Activated CD8-positive, alpha-beta memory T cell treated with anti-CD3 and anti-CD28 coated beads for 24 hours (primary cell): ENCODE measurements at regions not wholly inside any gene's neighbourhood (a gene's known extent, or its start where the extent isn't known, plus 50 kb on each side); places are given as distances from the start of the nearest gene placed in this dataset.

Experiments used
- DNase-seq: peaks from one replicate; pipeline ENCODE4 v3.0.0-alpha.2; 2020

DNA sequence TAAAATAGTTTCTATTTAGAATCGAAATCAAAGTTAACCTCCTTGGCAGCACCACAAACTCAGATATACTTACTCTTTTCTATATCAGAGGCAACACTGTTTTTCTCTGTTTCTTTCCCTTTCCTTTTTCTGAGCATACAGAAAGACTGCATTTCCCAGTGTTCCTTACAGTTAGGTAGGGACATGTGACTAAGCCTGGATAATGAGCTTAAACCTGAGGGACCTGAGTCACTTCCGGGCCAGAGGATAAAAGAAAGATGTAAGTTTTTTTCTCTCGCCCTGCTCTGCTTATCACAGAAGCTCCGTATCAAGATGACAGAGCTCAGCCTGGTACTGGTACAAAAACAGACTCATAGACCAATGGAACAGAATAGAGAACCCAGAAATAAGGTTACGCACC lies 531.9 kb downstream of the KLF12 start:
- DNase-seq, result no peak

- no peak for DNase-seq
Observed at GRCh38 chr13:73601708-73602107, 532.5 kb downstream of the KLF12 start.

- DNase-seq, result no peak
Observed at GRCh38 chr13:73599232-73600128, 534.7 kb downstream of the KLF12 start.

GRCh38 chr13:73598020-73598712 lies 536.0 kb downstream of the KLF12 start:
- no peak for DNase-seq

DNA sequence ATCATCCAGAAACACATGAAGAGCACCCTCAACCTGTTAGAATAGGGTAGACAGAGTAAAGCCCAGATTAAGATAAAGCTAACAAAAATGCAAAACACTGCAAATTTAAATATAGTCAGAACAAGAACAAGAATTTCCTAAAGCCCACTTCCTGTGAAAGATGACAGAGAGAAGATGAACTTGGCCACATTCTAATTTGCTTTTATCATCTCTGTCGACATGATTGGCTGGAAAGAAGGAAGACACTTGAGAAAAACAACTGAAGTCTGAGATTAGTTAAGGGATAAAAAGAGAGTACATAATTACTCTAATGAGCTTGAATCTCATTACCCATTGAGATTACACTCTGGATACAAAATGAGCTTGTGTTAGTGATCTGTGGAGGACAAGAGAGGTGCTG lies 537.6 kb downstream of the KLF5 start:
- no peak for DNase-seq

GRCh38 chr13:73593199-73593765 lies 534.5 kb downstream of the KLF5 start:
- no peak for DNase-seq

GRCh38 chr13:73591861-73592260 lies 533.1 kb downstream of the KLF5 start:
- DNase-seq, result no peak

GRCh38 chr13:73590795-73591194 lies 532.0 kb downstream of the KLF5 start:
- no peak for DNase-seq

DNA sequence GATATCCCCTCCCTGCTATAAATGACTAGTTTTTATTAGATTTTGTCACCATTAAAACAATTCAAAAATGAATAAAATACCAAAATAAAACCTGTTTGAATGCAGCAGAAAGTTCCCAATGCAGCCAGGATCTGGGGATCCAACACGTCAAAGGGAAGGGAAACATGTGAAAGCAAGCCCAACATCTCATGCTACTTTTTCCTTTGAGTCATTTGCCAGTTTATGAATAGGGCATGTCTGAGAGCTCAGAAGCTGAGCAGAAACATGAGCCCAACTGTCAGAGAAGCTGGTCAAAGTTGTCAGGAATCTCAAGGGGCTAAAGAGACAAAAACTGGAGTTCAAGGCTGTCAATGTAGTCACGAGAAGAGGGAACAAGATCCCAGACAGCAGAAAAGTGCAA lies 526.4 kb downstream of the KLF5 start:
- DNase-seq, result no peak

DNA sequence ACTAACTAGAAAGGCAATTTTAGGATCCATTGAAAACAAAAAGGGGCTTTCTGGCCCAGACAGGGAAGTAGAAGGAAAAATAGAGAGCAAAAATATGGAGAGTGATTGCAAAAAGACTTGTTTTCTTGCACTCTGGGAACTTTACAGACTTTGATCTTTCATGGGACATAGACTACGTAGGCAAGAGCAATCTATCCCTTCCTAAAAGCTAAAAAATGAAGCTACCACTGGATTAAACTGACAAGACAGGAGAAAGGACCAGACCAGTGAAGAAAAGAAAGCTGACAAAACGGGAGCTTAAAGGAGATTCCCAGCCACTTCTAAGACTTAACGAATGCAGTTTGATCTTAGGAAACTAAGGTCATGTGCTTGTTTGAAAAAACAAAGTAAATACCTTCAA lies 524.5 kb downstream of the KLF5 start:
- no peak for DNase-seq

GRCh38 chr13:73580513-73581267 lies 521.9 kb downstream of the KLF5 start:
- DNase-seq, result no peak

DNA sequence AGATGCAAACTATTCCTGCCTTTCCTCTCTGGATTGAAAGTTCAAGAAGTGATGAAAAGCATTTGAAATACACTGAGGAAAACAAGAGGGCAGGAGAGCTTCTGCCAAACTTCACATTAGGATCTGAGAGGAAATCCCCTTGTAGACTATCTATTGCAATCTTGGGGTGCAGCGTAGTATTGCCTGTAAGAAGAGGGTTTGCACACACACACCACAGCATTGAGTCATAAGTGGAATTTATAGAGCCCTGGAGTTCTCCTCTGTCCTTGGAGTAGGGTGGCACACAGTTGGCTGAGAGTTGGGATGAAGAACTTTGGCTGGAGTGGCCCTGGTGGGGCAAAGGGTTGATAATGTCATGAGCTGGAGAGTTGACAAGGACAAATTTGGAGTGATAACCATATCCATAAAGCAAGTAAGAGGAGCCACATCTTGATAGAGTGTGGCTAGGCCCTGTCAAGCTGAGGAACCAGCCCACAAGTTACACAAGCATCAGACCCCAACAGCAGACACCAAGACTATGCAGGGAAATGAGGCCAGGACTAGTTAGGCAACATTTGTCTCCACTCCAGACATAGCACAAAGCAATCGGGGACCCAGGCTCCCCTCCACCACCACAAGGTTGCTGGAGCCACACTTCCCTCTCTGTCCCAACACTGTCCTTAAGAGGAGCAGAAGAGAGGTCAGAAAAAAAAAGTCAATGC lies 520.9 kb downstream of the KLF5 start:
- no peak for DNase-seq

- no peak for DNase-seq
Observed at GRCh38 chr13:73578251-73578875, 519.6 kb downstream of the KLF5 start.

DNA sequence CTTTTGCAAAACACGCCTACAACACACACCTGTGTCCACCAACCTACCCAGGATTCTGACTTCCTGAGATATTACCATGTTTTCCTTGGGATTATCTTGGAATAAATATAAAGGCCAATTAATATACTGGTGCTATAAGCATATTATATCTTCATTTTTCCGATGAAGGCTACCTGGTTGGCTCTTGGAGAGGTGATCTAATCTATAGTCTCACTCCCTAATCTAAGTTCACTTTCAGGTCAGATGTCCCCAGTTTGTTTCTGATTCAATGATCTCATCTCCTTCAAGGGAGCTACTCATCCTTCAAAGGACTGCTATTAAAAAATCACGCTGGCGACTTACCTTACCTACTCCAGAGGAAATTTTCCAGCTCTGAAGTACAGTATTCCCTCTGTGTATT lies 517.5 kb downstream of the KLF5 start:
- DNase-seq, result no peak

DNA sequence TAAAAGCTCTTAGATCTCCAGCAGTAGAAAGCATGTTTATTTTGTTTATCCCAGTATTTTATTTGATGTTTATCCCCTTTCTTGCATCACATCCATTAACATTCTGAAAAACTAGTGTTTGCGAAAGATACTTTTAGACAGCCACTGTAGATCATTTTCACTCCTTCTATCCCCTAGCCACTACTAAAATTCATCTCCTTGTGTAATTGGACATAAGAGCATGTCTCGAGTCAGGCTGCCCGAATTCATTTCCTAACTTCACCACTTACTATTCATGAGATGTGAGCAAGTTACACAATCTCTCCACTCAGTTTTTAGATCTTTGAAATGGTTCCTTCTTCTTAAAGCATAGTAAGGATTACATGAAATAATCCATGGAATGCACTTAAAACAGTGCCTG lies 514.0 kb downstream of the KLF5 start:
- DNase-seq, result no peak

DNA sequence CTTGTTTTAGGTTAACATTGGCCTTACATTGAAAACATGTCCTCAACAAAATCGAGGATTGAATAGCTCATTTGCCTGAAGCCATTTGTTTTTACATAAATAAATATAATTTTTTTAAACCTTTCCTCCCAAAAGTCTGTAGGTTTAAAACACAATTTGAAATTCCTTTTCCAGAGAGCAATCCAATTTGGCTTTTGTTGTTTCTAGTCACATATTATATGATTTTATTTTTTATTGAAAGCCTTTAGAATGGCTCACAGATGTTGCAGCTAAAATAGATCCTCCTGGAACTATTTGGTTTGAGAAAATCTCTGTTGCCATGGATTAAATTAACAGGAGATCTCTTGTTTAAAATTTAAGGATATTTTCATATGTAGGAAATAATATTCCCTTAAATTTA lies 512.6 kb downstream of the KLF5 start:
- DNase-seq, result no peak

GRCh38 chr13:73556902-73557301 lies 498.1 kb downstream of the KLF5 start:
- no peak for DNase-seq

DNA sequence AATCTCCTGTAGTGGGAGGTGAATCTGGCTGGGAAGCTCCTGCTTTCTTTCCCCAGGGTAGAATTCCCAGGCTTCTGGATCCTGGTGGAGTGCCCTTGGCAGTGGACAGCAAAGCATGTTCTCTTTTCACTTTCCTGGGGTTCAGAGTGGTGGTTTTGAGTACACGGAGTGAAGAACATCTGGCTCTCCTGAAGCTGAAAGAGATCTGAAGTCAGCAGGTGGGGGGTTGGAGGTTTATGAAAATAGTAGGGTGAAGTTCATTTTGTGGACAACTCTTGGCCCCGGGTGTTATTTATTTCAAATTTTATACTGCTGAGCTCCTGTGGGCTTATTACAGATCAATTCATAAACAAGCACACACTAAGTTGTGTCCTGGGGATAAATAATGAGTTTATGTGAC lies 497.3 kb downstream of the KLF5 start:
- no peak for DNase-seq

GRCh38 chr13:73551736-73552135 lies 492.9 kb downstream of the KLF5 start:
- no peak for DNase-seq

DNA sequence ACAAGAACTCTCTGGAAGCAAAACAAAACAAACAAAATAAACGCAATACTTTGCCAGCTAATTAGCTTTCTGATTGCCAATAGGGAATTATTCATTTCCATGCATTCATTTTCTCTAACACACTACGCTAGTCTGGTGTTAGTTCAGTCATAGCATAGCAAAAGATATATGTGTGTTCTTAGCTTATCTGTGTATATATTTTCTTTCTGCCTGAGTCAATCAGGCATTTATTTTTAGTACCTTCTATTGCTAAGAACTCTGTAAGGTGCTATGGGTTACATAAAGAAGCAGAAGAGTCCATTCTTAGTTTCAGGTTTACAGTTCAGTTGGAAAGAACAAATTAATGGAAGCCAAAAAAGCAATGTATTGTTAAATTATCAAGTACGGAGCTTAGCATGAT lies 490.9 kb downstream of the KLF5 start:
- no peak for DNase-seq

DNA sequence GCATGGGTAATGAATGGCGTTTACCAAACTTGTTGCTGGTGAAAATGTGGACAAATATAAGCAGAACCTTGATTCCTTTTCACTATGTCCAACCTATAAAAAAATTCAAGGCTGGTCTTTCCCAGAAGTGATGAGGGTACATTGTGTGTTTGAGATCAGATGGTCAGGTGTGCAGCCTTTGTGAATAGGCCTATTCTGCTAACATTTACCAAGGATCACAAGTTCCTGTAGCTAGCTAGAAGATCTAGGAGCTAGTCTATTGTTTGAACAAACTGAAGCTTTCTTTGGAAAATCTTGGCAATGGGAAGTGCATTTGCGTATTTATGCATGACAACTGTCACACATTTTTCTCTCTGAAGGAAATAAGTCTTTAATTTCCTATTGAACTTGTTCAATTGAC lies 489.6 kb downstream of the KLF5 start:
- DNase-seq, result no peak

DNA sequence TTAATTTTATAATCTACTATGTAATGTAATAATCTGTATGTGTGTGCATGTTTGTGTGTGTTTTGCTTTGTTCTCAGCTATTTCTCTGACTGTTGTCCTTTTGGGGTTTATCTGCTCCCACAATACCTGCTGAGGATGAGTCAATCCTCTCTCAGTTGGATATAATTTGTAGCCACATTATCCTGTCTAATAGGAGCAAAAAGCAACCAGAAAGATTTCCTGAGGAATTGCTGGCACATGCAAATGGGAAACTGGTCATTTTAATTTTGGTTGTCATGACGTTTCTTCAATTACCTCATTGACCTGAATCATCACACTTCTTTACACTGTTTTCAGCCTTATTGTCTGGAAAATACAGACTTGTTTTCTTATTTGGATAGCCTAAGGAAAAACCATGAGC lies 488.4 kb downstream of the KLF5 start:
- DNase-seq, result no peak
